ENCODE measurements at regions not wholly inside any gene's neighbourhood (a gene's known extent, or its start where the extent isn't known, plus 50 kb on each side); places are given as distances from the start of the nearest gene placed in this dataset.
A peak's percentile ranks its signal among the peaks of the same experiment; 100 is the strongest.

DNA sequence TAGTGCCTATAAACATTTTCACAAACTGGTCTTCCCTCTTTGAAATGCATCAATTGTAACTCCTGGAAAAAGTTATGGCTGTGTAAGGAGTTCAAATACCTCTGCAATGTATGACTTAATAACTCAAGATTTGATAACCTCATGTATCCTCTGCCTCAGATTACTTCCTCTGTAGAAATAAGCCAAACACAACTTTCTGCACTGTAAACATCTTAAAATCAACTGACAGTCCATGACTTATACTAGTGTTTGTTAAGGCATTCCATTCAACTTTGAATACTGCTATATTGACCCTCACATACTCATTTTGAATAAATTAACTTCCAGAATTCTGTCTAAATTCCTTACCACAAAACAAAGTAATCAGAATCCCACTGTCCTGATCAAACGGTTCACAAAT, 256.2 kb upstream of the POU5F2 start (continued):
- TF ChIP-seq, protein P1, sequence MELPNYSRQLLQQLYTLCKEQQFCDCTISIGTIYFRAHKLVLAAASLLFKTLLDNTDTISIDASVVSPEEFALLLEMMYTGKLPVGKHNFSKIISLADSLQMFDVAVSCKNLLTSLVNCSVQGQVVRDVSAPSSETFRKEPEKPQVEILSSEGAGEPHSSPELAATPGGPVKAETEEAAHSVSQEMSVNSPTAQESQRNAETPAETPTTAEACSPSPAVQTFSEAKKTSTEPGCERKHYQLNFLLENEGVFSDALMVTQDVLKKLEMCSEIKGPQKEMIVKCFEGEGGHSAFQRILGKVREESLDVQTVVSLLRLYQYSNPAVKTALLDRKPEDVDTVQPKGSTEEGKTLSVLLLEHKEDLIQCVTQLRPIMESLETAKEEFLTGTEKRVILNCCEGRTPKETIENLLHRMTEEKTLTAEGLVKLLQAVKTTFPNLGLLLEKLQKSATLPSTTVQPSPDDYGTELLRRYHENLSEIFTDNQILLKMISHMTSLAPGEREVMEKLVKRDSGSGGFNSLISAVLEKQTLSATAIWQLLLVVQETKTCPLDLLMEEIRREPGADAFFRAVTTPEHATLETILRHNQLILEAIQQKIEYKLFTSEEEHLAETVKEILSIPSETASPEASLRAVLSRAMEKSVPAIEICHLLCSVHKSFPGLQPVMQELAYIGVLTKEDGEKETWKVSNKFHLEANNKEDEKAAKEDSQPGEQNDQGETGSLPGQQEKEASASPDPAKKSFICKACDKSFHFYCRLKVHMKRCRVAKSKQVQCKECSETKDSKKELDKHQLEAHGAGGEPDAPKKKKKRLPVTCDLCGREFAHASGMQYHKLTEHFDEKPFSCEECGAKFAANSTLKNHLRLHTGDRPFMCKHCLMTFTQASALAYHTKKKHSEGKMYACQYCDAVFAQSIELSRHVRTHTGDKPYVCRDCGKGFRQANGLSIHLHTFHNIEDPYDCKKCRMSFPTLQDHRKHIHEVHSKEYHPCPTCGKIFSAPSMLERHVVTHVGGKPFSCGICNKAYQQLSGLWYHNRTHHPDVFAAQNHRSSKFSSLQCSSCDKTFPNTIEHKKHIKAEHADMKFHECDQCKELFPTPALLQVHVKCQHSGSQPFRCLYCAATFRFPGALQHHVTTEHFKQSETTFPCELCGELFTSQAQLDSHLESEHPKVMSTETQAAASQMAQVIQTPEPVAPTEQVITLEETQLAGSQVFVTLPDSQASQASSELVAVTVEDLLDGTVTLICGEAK (IDR thresholded peaks at IDR 0.05; ENCODE audit: borderline replicate concordance), result no peak
- TF ChIP-seq ZBTB4 (CRISPR knock-in tag; IDR thresholded peaks at IDR 0.05), result no peak

GRCh38 chr5:93995126-93995621, 253.8 kb upstream of the POU5F2 start:
- Histone ChIP-seq H3K4me1 (ENCODE audit: control insufficient read depth, insufficient read depth, low read length) (0 out of 2 replicates have a peak, but pooled peaks cover 3% of the 10 kb centered on the region), H3K9ac (ENCODE audit: control insufficient read depth, insufficient read depth, low read length) (no peak overlapping the region), H2AFZ (ENCODE audit: control insufficient read depth, low read depth, low read length) (no peak overlapping the region), H3K4me3 (no peak overlapping the region), H3K79me2 (ENCODE audit: control insufficient read depth, insufficient read depth, low read length) (no peaks in the 10 kb centered on the region), H3K36me3 (ENCODE audit: control insufficient read depth in 2 of 2, insufficient read depth in 2 of 2, low read length in 1 of 2) (no peaks in the 10 kb centered on the region; a peak in 1 of 4 replicates), H3K4me2 (ENCODE audit: control insufficient read depth, insufficient read depth) (no peak overlapping the region), H3K27me3 (replicated peaks in 1 of 2; ENCODE audit: control insufficient read depth in 2 of 2, insufficient read depth in 2 of 2, low read length in 1 of 2) (no peaks in the 10 kb centered on the region), H4K20me1 (ENCODE audit: control insufficient read depth, insufficient read depth) (no peaks in the 10 kb centered on the region), H3K27ac (ENCODE audit: control insufficient read depth, insufficient read depth) (no peak overlapping the region), H3K9me3 (replicated peaks; ENCODE audit: control insufficient read depth, insufficient read depth, low read length) (no peaks in the 10 kb centered on the region)
- RAD21 ChIA-PET (ENCODE audit: unreplicated experiment), result no interaction called here
- CTCF ChIA-PET, result no interaction called here
- peak; percentile 11 for DNase-seq (ENCODE audit: low read depth, low spot score)
- no TSS peak for BruUV-seq (replicated peaks)
- no peak for FAIRE-seq
- ATAC-seq, result peak; percentile 88
- 4% methylated on average over 3 of the region's 3 CpGs for WGBS (ENCODE audit: insufficient coverage, insufficient replicate concordance, low lambda C conversion rate, missing lambda C conversion rate)
- intact Hi-C loops (cut with micrococcal nuclease; ENCODE audit: unreplicated experiment) (no loop called here), in situ Hi-C loops (cut with MboI) (no loop called here)
- SMC1A ChIA-PET (ENCODE audit: uncharacterized antibody, unreplicated experiment), result no interaction called here
- POLR2A ChIA-PET, result no interaction called here
- TF ChIP-seq SP1 (IDR thresholded peaks at IDR 0.05; ENCODE audit: low read depth, low read length) (no peak), ZBED1 (IDR thresholded peaks at IDR 0.05; ENCODE audit: borderline replicate concordance) (no peak), HCFC1 (IDR thresholded peaks at IDR 0.05; ENCODE audit: low read length) (no peak), SRF (IDR thresholded peaks at IDR 0.05; ENCODE audit: low read depth in 2 of 2, low read length in 2 of 2) (no peak), IRF4 (IDR thresholded peaks at IDR 0.05; ENCODE audit: low read depth, low read length) (peak; percentile 22; the same call in 1 of the 2 replicates), TCF3 (IDR thresholded peaks at IDR 0.05; ENCODE audit: borderline replicate concordance, insufficient read depth, low read depth, low read length) (no peak), BHLHE40 (IDR thresholded peaks at IDR 0.05; ENCODE audit: borderline replicate concordance in 1 of 2, low read depth in 2 of 2, low read length in 1 of 2) (peak; percentile 62 to 67; a peak in 3 of 4 replicates), BMI1 (IDR thresholded peaks at IDR 0.05; ENCODE audit: borderline replicate concordance) (no peak), RAD51 (IDR thresholded peaks at IDR 0.05) (0 out of 2 replicates have a peak, but pooled peaks have one; percentile 39), MEF2A (IDR thresholded peaks at IDR 0.05; ENCODE audit: insufficient read depth, low read depth, low read length) (0 out of 2 replicates have a peak, but pooled peaks have one; percentile 8), ZNF217 (IDR thresholded peaks at IDR 0.05) (0 out of 2 replicates have a peak, but pooled peaks have one; percentile 29), NR2F1 (conservative IDR thresholded peaks at IDR 0.05) (no peak), NFIC (IDR thresholded peaks at IDR 0.05; ENCODE audit: low read depth, low read length) (peak; percentile 57; the same call in 1 of the 2 replicates), FOXM1 (IDR thresholded peaks at IDR 0.05; ENCODE audit: low read depth, low read length) (peak; percentile 43; the same call in 1 of the 2 replicates)

Data from GM12878 (cell line).